HG03103 (cell line): ENCODE measurements at regions not wholly inside any gene's neighbourhood (a gene's known extent, or its start where the extent isn't known, plus 50 kb on each side); places are given as distances from the start of the nearest gene placed in this dataset.

Source experiments
- ATAC-seq: cut with Tn5 transposase; IDR thresholded peaks from one replicate; pipeline ENCODE4 v1.9.1; 2021; ENCODE audit warnings: low read depth; ENCODE audit not compliant: unreplicated experiment

DNA sequence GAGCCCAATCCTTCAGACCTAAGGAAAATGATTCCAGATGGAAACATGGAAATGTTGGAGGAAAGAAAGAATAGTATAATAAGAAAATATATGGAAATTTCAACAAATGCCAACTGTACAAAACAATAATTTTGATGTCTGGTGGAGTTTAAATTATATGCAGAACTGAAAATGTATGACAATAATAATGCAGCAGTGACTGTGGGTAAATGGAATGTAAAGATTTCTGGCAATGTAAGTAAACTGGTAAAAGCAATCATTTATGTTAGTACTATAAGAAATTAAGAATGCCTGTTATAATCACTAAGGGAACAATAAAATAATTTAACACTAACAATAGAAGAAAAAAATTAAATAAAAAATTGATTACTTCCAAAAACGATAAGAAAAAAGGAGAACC is 89.0 kb downstream of the EDN1 start:
- no peak for ATAC-seq

DNA sequence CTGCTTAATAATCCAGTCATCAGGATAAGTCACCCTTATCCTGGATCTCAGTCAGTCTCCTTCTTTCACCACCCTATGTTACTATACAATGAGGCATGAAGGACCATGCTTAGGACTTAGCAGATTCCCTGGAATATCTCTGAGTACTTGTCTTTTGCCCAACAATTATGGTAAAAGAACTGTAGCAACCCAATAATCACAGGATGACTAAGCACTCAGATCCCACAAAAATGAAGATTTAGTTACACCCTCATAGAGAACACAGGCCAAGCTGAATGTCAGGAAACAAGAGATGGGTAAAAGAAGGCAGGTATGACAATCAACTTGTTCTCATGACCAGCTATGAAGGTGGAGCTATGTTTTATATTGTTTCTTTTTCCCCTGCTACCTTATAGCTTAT is 91.4 kb downstream of the EDN1 start:
- ATAC-seq = no peak

DNA sequence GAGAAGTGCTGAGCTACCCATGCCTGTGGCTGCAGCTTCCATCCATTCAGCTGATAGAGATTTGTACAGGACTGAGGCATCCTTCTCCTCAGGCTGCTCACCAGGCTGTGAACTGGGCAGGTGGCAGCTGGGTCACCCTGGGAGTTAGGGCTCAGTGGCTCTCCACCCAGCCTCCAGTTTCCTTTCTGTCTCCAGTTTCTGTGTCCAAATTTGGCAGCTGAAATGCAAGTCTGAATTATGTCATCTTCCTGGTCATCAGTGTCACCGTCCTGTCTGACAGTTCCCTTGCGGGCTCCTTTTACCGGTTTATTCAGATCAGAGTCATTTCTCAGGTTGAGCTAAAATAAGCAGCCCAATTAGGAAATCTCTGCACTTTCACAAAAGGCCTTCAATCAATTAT is 93.3 kb downstream of the EDN1 start:
- ATAC-seq = peak; percentile 76

DNA sequence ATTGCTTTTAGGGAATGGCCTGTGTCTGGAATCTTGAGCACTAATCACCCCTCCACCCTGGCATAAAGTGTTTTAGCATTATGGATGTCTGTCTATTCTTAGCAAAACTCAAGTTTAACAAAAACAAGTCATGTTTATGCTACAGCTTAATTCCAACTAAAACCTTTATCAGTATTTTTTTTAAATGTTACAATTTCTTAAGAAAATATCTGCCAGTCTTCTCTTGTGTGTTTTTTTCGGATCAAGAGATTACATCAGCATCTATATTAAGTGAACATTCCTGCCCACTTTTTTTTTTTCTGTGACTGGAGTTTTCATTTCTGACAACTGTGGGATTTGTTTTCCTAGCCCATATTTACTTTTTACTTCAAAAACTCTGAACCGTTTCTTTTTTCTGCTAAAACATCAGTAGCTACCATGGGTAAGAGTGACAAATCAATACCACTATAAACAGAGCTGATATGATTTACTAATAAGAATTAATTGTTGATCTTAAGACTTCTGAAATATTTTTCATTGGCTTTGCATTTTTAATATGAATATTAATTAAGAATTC is 94.3 kb downstream of the EDN1 start:
- no peak for ATAC-seq

DNA sequence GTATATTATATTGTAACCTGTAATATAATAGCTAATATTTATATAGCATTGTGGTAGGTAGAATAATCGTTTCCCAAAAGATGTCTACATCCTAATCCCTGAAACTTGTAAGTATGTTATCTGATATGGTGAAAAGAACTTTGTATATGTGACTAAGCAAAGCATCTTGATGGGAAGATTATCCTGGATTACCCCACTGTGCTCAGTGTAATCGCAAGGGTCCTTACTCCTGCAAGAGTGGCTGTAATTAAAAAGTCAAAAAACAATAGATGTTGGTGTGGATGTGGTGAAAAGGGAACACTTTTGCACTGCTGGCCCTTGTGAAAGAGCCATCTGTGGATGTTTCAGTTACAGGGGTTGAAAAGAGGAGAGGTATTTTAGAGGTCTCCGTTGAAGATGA is 95.2 kb downstream of the EDN1 start:
- ATAC-seq = no peak

DNA sequence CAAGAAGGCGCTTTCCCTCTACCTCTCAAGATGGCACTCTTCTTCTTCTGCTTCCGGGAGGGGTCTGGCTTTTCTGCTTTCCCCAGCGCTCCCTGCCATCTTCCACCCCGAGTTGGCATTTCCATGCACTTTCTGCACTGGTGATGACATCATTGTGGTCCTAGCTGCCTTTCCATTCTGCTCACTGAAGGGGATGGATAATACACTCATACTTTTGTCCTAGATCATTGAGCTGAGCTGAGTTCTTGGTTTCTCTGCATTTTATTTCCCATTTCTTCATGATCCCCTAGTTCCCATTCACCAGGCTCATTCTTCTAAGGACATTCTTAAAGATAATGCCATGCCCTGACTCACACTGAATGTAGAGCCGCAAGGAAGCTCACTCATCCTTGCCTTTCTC is 96.7 kb downstream of the EDN1 start:
- ATAC-seq = no peak

DNA sequence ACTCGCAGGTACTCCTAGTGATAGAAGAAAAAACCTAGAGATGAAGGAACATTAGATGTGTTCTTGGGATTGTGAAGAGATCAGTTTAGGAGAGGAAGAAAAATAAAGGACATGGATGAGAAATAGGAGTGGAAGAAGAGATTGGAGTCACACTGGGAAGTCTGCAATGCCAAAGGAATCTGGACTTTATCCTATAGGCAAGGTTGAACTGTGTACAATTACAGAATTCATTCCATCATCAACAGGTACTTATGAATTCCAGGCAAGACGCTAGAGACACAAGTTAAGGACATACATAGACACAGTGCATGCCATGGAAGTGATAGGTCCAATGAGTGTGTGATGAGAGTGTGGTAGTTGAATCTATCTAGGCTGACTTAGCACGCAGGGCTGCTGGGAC is 101.3 kb downstream of the EDN1 start:
- no peak for ATAC-seq

DNA sequence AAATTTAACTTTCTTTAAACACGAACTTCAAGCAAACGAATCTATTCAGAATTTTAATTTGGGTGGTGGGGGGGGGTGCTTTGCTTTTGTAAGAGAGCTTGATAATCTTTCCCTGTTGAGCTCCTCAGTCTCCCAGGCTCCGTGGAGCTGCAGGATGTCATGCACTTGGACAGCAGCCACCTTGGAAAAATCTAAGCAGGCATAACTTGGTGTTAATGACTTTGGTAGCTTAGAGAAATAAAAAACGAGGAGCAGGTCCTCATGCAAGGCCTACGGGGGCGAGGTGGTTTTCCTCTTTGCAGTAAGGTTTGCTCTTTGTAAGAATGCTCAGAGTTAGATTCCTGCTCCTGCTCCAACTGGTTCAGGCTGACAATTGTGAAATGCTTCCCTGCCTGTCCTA is 102.3 kb downstream of the EDN1 start:
- ATAC-seq = no peak

DNA sequence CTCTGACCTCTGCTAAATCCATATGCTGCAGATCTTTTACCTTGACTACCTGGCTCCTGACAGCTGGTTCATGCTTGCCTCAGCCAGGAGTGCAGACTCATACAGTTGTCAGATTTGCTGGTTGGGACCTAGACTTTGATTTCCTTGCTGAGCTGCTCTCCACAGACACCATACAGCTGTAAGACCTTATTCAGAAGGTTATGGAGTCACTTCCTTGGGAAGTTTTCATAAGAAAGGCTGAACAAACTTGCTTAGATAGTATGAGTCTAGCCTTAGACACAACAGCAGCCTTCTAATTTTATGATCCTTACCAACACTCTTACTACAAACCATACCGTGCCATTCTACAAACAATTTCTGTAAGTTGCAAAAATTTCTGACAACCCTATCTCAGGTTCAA is 102.9 kb downstream of the EDN1 start:
- no peak for ATAC-seq

DNA sequence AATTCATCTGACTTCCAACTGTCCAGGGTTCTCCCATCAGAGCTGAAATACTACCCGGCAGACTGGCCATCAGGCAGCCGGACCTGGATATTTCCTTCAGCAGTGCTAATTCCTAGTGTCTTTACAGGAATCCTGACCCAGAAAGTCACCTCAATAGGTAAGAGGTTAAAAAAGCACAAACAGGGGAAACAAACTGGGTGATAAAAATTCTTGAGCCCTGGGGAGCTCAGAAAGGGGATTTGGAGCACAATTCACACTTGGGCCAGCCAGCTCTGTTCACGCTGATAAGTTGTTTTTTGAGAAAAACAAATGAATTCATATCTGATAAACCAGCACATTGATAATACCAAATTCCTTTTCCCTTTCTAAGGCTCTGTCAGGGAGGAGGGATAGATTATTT is 104.0 kb downstream of the EDN1 start:
- no peak for ATAC-seq

DNA sequence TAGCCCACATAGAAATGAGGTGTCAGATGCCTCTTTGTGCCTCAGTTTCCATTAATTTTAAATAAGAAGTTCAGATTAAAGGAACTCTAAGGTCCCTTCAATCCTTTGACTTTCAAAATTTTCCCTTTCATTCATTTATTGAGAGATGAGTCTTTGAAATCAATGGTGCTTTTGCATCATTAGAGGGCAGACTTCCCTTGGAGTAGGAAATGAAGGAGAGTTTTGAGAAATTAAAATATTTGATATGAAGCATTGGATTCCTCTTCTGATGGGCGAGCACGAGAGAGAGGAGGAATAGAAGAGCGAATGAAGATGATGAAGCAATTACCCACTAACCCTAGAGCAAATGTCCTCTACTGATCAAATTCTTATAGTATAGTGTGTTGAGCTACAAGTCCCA is 105.7 kb downstream of the EDN1 start:
- no peak for ATAC-seq

DNA sequence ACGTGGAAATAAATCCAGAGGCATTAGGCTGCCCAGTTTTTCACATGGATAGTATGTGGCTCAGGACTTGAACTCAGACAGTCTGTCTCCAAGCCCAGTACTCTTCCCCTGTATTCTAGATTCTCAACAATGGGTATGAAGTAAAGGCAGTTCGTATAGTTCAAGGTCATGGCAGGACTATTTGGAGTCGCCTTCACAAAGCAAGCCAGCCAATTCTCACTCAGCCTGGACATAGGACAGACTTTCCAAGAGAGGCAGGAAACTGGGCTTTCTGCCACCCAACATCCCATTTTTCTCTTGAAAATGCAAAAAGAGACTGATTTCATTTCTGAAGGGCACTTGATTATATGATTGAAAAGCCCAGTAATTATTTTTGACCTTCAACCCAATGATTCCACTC is 111.0 kb downstream of the EDN1 start:
- no peak for ATAC-seq

DNA sequence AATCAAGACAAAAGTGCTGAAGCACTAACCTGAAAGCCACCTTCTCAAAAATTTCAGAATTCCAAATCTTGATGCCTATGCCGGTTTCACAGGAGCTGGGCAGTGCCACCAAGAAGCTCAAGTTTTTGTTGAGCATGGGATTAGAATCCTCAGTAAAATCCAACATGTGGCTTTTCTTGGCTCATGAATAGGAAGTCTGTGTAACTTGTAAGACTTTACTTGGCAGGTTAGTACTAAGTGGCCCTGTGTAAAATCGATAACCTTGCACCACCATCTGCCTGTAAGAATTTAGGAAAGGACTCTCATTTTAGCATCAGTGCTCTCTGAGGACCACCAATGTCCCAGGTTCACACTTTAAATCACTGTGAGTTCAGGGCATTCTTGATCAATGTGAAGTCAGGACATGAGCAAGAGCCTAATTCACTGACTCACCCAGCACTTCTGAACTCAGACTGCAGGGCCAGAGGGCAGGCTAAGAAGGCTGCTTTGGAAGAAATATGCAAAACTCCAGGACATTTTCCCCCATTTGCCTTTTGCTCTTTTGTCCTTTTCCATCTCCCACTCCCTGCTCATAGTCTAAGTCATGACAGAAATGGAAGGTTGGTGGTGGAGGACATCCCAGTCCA is 113.2 kb downstream of the EDN1 start:
- ATAC-seq = no peak

DNA sequence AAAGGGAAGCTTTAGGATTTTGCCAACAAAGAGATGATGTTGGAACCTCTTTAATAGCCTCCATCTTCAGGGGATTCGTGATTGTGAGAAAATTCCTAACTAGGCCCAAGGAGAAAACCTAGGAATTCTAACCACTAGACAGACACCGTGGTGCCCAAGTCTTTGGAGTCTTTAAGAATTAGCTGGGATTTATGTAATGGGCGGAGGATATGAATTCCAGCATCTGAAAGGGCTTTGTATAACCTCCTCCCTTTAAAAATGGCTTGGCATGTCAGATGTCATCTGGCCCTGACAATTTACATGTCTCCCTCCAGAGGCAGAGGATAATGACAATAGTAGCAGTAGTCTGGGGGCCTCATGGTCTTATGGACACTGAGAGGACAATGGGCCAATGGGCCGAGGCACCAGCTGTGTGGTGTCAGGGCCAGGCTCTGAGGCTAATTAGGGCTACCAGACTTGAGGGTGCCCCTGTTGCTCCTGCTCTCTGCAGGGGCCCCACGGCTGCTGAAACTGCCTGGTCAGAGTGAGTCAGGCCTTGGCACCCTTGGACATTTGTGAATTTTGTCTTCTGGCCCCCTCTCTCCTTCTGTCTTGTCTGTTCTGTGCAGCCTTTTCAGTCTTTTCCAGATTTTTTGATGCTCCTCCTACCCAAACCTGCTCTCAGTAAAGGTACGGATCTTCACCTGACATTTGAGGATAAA is 113.9 kb downstream of the EDN1 start:
- ATAC-seq = no peak

DNA sequence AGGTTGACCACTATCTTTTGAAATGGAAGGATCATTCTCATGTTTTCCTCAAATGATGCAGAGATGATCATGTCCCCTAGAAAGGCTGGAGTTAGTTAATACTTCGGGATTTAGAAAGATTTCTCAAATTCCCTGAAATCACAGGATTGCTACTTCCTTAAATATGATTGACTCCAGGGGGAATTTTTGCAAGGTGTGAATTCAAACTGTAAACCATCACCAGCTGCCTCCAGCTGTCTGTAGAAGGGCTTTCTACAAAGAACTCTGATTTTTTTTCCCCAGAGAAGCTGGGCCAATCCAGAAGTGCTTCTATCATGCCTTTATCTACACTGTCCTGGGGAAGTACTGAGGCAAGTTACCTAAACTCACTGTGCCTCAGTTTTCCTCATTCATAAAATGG is 114.5 kb downstream of the EDN1 start:
- ATAC-seq = no peak

DNA sequence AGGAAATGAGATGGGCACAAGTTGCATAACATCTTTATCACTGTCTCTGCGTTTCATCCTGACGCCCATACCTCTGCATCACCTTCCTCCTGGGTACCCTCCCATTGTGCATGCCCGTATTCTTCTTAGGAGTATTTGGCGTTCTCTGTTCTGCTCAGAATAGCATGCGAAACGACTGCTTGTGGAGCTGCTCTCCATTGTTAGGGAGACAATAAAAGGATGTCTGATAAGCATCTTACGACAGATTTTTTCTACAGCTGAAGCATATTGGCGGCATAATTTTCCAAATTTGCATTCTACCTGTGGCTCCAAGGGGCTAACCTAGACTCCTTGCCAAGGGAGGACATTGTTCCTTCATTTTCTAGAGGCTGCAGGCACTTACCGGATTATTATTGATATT is 118.6 kb downstream of the EDN1 start:
- no peak for ATAC-seq

DNA sequence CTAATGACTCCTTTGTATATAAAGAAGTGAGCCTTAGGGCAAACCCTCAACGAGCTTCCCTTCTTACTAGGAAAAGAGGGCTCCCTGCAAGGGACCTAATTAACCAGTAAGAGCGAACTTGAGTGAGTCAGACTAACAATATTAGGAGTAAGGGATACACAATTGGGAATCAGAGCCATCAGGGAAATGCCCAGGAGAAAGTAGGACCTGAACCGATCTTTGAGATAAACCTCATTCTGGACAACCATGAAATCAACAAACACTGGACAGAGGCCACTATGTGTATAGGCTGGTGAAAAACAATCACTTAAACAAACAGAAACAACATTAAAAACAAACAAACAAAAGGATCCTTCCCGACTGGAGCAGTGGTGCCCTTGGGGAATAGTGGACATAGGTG is 120.8 kb downstream of the EDN1 start:
- ATAC-seq = no peak

DNA sequence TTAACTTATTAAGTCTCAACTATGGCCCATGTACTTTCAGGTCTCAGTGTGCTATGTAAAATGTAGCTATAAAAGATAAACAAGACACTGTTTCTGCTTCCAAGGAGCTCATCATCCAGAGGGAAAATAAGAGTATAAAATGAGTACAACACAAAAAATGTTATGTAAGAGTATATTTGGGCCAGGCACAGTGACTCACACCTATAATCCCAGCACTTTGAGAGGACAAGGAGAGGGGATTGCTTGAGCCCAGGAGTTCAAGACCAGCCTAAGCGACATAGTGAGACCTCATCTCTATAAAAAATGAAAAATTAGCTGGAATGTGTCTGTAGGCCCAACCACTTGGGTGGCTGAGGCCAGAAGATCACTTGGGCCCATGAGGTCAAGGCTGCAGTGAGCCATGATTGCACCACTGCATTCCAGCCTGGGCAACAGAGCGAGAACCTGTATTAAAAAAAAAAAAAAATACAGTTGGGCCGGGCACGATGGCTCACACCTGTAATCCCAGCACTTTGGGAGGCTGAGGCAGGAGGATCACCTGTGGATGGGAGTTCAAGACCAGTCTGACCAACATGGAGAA is 124.0 kb downstream of the EDN1 start:
- ATAC-seq = no peak

DNA sequence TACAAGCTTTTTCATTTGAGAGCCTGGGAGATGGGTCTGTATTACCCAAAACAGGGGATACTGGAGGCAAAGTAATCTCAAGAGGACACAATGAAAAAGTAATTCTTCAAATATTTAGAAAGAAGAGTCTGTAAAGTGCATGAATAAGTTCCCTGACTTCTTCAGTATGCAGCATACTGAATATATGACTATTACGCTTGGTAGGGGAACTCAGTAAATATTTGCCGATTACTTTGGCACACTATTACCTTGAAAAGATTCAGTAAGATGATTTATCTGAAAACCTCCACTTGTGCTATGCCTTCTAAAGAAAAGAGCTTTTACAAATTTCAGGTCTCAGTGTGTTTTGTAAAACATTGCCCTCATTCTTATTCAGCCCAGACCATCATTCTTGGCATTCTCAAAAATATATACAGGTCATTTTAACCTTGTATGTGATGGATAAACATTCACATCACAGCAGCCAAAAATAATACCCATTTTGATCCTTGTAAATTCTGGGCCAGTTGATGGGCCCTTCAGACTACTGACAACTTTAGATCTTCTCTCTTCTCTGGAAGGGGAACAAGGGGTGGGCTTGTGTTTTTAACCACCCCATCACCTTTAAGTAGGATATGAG is 125.9 kb downstream of the EDN1 start:
- no peak for ATAC-seq

DNA sequence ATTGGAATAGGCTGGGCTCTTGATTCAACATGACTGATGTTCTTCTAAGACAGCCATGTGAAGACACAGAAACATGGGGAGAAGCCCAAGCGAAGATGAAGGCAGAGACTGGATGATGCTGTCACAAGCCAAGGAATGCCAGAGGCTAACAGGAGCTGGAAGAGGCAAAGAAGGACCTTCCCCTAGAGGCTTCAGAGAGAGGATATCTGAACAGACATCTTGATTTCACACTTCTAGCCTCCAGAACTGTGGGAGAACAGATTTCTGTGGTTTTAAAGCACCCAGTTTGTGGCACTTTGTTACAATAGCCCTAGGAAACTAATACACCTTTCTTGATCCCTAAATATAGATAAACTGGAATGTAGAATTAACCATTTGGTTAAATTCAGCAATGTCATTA is 127.0 kb downstream of the EDN1 start:
- no peak for ATAC-seq

DNA sequence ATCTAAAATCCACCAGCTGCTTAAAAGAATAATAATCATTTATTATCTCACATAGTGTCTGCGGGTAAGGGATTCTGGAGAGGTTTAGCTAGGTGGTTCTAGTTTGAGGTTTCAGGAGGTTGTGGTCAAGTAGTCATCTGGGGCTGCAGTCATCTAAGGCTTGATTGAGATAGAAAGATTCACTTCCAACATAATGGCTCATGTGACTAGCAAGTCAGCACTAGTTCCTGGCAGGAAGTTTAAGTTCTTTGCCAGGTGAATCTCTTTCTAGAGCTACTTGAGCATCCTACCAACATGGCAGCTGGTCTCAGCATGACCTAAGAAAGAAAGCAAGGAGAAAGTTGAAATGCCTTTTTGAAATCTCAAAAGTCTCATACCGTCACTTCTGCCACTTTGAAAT is 128.8 kb downstream of the EDN1 start:
- no peak for ATAC-seq
